ENCODE measurements at regions not wholly inside any gene's neighbourhood (a gene's known extent, or its start where the extent isn't known, plus 50 kb on each side); places are given as distances from the start of the nearest gene placed in this dataset.
"Not testable (repeated sequence)": the region's sequence is repeated elsewhere in the genome, so short reads cannot be mapped to it uniquely, and the experiment has no call there.

GRCh38 chr13:50275392-50276063, 260.3 kb downstream of the KCNRG start:
- DNase-seq = no peak

- no peak for DNase-seq
Measured at GRCh38 chr13:50276550-50276949, 261.3 kb downstream of the KCNRG start.

GRCh38 chr13:50277127-50277526, 261.9 kb downstream of the KCNRG start:
- DNase-seq = no peak

GRCh38 chr13:50277906-50278305, 262.7 kb downstream of the KCNRG start:
- no peak for DNase-seq

- no peak for DNase-seq
Measured at GRCh38 chr13:50280441-50280937, 265.2 kb downstream of the KCNRG start.

GRCh38 chr13:50282016-50282415, 266.8 kb downstream of the KCNRG start:
- DNase-seq = no peak

GRCh38 chr13:50283017-50283416, 267.8 kb downstream of the KCNRG start:
- no peak for DNase-seq

- DNase-seq = no peak
Measured at GRCh38 chr13:50284540-50284939, 269.3 kb downstream of the KCNRG start.

GRCh38 chr13:50285283-50285682, 270.0 kb downstream of the KCNRG start:
- no peak for DNase-seq

- no peak for DNase-seq
Measured at GRCh38 chr13:50286324-50286723, 271.1 kb downstream of the KCNRG start.

- DNase-seq = no peak
Measured at GRCh38 chr13:50290186-50290585, 274.9 kb downstream of the KCNRG start.

- DNase-seq = no peak
Measured at GRCh38 chr13:50291611-50292010, 276.4 kb downstream of the KCNRG start.

GRCh38 chr13:50292081-50292480, 276.8 kb downstream of the KCNRG start:
- DNase-seq = no peak

- not testable (repeated sequence) for DNase-seq
Measured at GRCh38 chr13:50294425-50294824, 279.2 kb downstream of the KCNRG start.

- peak; percentile 11 for DNase-seq
Measured at GRCh38 chr13:50299546-50300249, 284.5 kb downstream of the KCNRG start.

- no peak for DNase-seq
Measured at GRCh38 chr13:50303963-50304721, 288.9 kb downstream of the KCNRG start.

GRCh38 chr13:50306156-50306555, 290.9 kb downstream of the KCNRG start:
- DNase-seq = no peak

- DNase-seq = no peak
Measured at GRCh38 chr13:50309318-50309717, 294.1 kb downstream of the KCNRG start.

GRCh38 chr13:50309882-50310594, 294.8 kb downstream of the KCNRG start:
- DNase-seq = no peak

GRCh38 chr13:50310734-50311133, 295.5 kb downstream of the KCNRG start:
- DNase-seq = no peak

GRCh38 chr13:50318887-50319286, 303.6 kb downstream of the KCNRG start:
- DNase-seq = no peak

GRCh38 chr13:50319635-50320255, 304.5 kb downstream of the KCNRG start:
- peak; percentile 85 for DNase-seq
